Naive B cell (primary cell): ENCODE measurements at regions not wholly inside any gene's neighbourhood (a gene's known extent, or its start where the extent isn't known, plus 50 kb on each side); places are given as distances from the start of the nearest gene placed in this dataset.

Experiments used
- ATAC-seq, 2 donors: fragments of 150-1000 bp; cut with Tn5 transposase; 2 replicates each; pipeline ENCODE4 v1.10.0; 2021; ENCODE audit warnings: low read depth in 2 of 2, mild to moderate bottlenecking in 2 of 2, moderate library complexity in 2 of 2
- DNase-seq: peaks from one replicate; pipeline ENCODE4 v3.0.0; 2022
- H3K27ac Mint-ChIP-seq, 6 donors: one replicate each; pipeline ENCODE4 v1.8.0; 2020 to 2022; ENCODE audit warnings: mild to moderate bottlenecking in 6 of 6, mixed read lengths in 6 of 6, moderate library complexity in 5 of 6, inconsistent platforms in 2 of 6
- H3K27me3 Mint-ChIP-seq, 3 donors: one replicate each; pipeline ENCODE4 v1.8.0; 2021 to 2022; ENCODE audit warnings: mixed read lengths in 3 of 3, mild to moderate bottlenecking in 1 of 3
- H3K36me3 Mint-ChIP-seq, 2 donors: one replicate each; pipeline ENCODE4 v1.8.0; 2020 to 2022; ENCODE audit warnings: mixed read lengths in 2 of 2, inconsistent platforms in 1 of 2, mild to moderate bottlenecking in 1 of 2
- H3K4me1 Mint-ChIP-seq, 3 donors: one replicate each; pipeline ENCODE4 v1.8.0; 2020 to 2022; ENCODE audit warnings: mixed read lengths in 3 of 3, inconsistent platforms in 1 of 3, mild to moderate bottlenecking in 1 of 3, moderate library complexity in 1 of 3
- H3K4me3 Mint-ChIP-seq, 8 donors: one replicate each; pipeline ENCODE4 v1.8.0; 2020 to 2022; ENCODE audit warnings: mild to moderate bottlenecking in 8 of 8, mixed read lengths in 8 of 8, moderate library complexity in 8 of 8, inconsistent platforms in 2 of 8
- H3K9me3 Mint-ChIP-seq, 7 donors: one replicate each; pipeline ENCODE4 v1.8.0; 2020 to 2022; ENCODE audit warnings: mixed read lengths in 7 of 7, mild to moderate bottlenecking in 5 of 7, inconsistent platforms in 2 of 7, moderate library complexity in 1 of 7

DNA sequence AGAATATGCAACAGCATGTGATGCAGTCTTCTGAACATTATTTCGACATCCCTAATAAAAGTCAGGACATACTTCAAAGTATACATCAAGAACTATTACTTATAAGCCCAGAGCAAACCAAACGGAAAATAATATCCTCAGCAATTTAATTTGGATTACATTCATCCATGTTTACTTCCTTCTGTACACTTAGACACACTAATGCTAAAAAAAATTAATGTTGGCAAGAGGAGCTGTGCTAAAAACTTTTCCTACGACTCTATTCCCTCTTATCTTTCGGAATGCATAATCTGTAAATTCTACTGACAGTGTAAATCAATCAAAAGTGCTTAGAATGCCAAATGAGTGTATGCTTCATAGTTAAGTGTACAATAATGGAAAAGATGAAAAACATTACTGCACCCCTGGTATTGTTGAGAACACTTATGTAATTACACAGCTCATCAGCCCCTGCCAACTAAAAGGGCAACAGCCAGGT is 301.2 kb upstream of the HSF2 start:
- Mint-ChIP-seq H3K4me3 (no peak overlapping the region), H3K36me3 (no peaks in the 10 kb centered on the region), H3K27me3 (no peaks in the 10 kb centered on the region), H3K9me3 (peaks cover 0 to 5% (median 0%) of the 10 kb centered on the region in 7 donors), H3K27ac (no peak overlapping the region), H3K4me1 (no peaks in the 10 kb centered on the region)
- ATAC-seq: no peak
- no peak for DNase-seq

DNA sequence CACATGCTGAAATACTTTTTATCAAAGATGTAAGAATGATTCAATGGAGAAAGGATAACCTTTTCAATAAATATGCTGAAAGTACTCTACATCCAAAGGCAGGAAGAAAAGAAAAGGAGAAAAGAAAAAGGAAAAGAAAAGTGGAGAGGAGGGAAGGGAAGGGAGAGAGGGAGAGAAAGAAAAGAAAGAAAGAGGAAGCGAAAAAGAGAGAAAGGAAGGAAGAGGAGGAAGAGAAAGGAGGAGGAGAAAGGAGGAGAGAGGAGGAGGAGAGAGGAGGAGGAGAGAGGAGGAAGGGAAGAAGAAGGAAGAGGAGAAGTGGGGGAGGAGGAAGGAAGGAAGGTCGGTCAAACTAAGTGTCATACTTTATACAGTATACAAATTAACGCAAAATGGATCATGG is 297.4 kb upstream of the HSF2 start:
- Mint-ChIP-seq H3K9me3 (peaks cover 0 to 5% (median 0%) of the 10 kb centered on the region in 7 donors), H3K4me1 (no peaks in the 10 kb centered on the region)
- no peak for DNase-seq

DNA sequence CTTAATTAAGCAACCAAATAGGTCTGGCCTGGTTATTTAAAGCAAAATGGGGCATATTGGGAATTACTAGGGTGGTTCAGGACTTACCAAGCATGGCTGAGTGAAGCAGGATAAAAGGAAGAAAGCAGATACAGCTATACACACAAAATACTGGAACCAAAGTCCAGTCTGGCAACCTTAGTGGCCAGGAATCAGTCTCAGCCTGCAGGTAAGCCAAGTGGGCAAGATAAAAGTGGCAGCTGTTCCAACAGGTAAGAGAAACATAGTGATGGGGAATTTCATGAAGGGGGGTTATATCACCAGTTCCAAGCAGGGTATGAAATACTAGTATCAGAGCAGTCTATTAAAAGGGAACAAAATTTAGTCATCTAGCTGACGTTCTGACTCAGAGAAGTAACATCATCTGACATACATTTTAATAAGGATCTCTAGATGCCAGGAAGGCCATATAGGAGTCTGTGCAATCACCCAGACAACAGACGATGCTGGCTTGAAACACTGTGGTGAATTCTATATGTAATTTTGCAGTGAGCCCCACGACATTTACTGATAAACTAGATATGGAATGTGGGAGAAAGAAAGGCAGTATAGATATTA is 292.1 kb upstream of the HSF2 start:
- DNase-seq (no peak), ATAC-seq (no peak)
- Mint-ChIP-seq H3K4me3 (no peak overlapping the region), H3K27me3 (no peaks in the 10 kb centered on the region), H3K36me3 (no peaks in the 10 kb centered on the region), H3K9me3 (peaks cover 0 to 12% (median 0%) of the 10 kb centered on the region in 7 donors), H3K4me1 (no peaks in the 10 kb centered on the region), H3K27ac (no peak overlapping the region)

More for the DNA sequence above, 297.4 kb upstream of the HSF2 start:
- Mint-ChIP-seq H3K27ac (no peak overlapping the region), H3K36me3 (no peaks in the 10 kb centered on the region), H3K4me3 (no peak overlapping the region), H3K27me3 (no peaks in the 10 kb centered on the region)
- ATAC-seq: no peak

DNA sequence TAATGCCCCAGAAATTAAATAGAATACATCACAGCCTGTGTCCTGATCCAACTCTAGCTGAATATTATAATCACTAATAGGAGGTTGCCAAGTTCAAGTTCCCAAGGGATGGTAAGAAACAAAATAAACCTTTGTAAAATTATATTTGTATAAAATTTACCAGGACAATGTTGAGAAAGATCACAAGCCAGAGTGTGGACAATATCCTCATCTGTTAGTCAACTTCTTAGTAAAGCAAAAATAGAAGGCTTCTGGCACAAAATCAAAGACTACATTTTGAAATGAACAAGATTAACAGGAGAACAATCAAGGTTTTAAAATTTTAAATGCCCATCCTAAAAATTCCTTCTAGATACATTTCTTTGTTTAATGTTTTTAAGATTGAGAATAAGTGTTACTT is 290.4 kb upstream of the HSF2 start:
- H3K27ac Mint-ChIP-seq: no peak overlapping the region
- no peak for ATAC-seq

DNA sequence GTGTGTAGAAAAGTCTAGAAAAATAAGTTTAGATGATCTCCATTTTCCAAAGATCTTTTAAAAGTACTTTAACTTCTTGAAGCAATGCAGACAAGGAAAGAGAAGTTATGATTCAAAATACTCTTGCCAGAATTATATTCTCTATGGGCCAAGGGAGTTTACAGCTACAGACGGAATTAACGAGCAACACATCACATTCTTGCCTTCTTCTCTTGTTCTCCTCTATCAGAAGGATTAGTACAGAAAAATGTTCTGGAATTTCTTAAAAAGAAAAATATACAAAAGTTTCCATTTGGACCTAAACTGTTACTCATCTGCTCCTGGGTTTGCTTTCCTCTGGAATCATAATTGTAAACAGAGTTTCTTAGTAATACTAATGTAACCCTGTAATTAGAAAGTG is 284.7 kb upstream of the HSF2 start:
- Mint-ChIP-seq H3K36me3 (no peaks in the 10 kb centered on the region), H3K27me3 (no peaks in the 10 kb centered on the region), H3K4me3 (no peak overlapping the region), H3K4me1 (no peaks in the 10 kb centered on the region), H3K27ac (no peak overlapping the region), H3K9me3 (peaks cover 0 to 4% (median 0%) of the 10 kb centered on the region in 7 donors)
- no peak for ATAC-seq
- no peak for DNase-seq

More for the DNA sequence above, 290.4 kb upstream of the HSF2 start:
- no peaks in the 10 kb centered on the region for H3K36me3 Mint-ChIP-seq
- no peaks in the 10 kb centered on the region for H3K4me1 Mint-ChIP-seq
- no peak for DNase-seq
- peaks cover 0 to 12% (median 0%) of the 10 kb centered on the region in 7 donors for H3K9me3 Mint-ChIP-seq
- H3K4me3 Mint-ChIP-seq: no peak overlapping the region
- H3K27me3 Mint-ChIP-seq: no peaks in the 10 kb centered on the region

DNA sequence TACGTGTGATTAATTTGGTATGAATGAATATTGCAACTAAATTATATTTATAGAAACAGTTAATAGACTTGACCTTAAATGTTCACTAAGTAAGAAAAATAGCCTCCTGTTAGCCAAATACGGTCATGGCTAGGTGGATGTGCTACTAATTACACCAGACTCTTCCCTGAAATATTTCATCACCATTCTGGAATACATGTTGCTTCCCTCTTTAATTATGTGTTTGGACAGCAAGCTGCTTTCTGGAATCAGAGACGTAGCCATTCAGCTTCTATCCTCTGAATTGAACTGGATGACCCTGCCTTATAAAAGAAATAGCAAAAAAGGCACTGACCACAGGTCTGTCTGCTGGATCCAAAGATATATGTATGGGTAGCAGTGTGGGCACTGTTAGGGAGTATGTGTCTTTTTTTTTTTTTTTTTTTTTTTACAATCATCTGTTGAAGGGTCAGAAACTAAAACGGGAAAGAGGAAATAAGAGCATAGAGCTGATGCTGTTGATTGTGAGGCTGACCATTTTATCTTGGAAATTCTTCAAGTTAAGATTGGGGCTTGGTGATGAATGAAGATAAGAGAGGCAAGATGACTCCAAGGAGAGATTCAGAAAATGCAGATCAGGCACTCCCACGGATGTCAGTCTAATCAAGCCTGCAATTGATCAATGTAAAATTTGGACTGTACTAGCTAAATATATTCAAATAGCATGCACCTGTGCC is 283.2 kb upstream of the HSF2 start:
- Mint-ChIP-seq H3K9me3 (peaks cover 0 to 4% (median 0%) of the 10 kb centered on the region in 7 donors), H3K36me3 (no peaks in the 10 kb centered on the region), H3K27ac (no peak overlapping the region), H3K4me1 (no peaks in the 10 kb centered on the region), H3K27me3 (no peaks in the 10 kb centered on the region), H3K4me3 (no peak overlapping the region)
- ATAC-seq (no peak), DNase-seq (no peak)

DNA sequence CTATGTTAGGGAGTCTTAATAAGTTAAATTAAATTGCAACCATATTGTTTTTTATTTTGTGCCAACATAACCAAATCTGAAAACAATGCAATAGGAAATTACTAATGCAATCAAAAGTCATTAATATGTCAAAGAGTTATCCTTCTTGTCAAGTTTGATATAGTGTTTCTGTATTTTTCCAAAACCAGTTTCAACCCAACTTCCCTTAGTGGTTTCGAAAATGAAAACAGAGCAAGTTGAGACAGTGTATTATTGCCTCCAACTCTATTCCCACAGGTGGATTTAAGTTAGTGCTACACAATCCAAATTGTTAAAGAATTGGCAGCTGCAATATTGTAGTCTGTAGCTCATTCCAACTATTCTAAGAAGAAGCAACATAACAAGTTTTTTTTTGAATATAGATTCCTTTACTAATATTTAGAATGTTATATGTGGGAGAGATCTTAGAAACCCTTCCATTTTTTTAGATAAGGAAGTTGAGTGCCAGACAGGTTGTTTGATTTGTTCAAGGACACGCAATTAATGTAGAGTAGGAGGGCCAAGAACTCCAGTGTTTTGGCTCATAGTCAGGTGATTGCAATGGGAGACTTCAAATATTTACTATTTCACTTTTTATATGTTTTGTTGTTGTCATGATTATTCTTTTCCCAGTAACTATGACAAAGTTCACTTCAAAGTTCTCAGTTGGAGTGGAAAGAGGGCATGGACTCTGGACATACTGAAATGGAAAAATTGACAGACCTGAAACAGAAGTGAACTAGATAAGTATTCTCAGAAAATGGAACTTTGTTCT is 282.4 kb upstream of the HSF2 start:
- peaks cover 0 to 4% (median 0%) of the 10 kb centered on the region in 7 donors for H3K9me3 Mint-ChIP-seq
- H3K27me3 Mint-ChIP-seq: no peaks in the 10 kb centered on the region
- ATAC-seq (no peak), DNase-seq (no peak)
- H3K4me1 Mint-ChIP-seq: no peaks in the 10 kb centered on the region
- H3K36me3 Mint-ChIP-seq: no peaks in the 10 kb centered on the region
- no peak overlapping the region for H3K4me3 Mint-ChIP-seq
- H3K27ac Mint-ChIP-seq: no peak overlapping the region

DNA sequence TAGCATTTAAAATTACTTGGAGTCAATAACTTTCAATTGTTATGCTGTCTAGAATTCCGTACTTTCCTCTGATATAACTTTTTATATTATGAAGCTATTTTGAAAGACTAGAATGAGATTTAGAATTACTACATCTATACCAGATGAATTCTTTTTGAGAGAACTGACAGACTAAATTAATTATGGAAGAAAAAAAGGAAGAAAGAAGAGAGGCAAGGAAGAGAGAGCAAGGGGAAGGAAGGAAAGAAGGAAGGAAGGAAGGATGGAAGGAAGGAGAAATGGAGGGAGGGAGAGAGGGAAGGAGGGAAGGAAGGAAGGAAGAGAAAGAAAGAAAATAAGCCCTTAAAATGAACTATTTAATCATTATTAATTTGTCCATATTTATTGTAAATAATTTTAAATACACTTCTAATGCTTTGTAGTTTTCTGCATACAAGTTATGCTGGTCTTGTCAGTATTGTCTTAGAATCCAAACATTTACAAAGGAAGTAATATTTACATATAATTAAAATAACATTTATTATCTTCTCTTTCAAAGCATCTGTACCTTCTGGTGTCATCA is 280.4 kb upstream of the HSF2 start:
- H3K27ac Mint-ChIP-seq: peak overlapping the region in 1 of 6 donors; percentile 9
- no peaks in the 10 kb centered on the region for H3K36me3 Mint-ChIP-seq
- DNase-seq (no peak), ATAC-seq (no peak)
- H3K4me3 Mint-ChIP-seq: no peak overlapping the region
- H3K9me3 Mint-ChIP-seq: peaks cover 0 to 4% (median 0%) of the 10 kb centered on the region in 7 donors
- H3K27me3 Mint-ChIP-seq: no peaks in the 10 kb centered on the region
- H3K4me1 Mint-ChIP-seq: no peaks in the 10 kb centered on the region

DNA sequence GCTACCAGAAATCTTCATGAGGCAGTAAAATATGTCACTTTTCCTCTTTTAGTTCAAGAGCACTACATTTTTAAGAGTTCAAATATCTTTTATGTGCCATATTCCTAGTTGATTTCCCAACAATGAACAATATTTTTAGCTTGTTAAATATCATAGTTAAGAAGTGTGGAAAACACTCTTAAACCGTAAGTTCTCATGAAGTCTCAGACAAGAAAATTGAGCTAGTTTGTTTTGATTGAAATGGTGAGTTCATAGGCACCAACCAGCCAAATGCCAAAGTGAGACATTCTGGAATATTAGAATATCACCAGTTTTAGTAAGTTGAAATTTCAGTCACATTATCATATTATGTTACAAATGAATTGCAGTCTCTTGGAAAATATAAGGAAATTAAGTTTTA is 277.2 kb upstream of the HSF2 start:
- DNase-seq: no peak
- no peak for ATAC-seq
- no peak overlapping the region for H3K27ac Mint-ChIP-seq
- H3K27me3 Mint-ChIP-seq: no peaks in the 10 kb centered on the region
- H3K4me3 Mint-ChIP-seq: no peak overlapping the region
- peaks cover 0 to 3% (median 0%) of the 10 kb centered on the region in 7 donors for H3K9me3 Mint-ChIP-seq
- H3K36me3 Mint-ChIP-seq: no peaks in the 10 kb centered on the region
- no peaks in the 10 kb centered on the region for H3K4me1 Mint-ChIP-seq

DNA sequence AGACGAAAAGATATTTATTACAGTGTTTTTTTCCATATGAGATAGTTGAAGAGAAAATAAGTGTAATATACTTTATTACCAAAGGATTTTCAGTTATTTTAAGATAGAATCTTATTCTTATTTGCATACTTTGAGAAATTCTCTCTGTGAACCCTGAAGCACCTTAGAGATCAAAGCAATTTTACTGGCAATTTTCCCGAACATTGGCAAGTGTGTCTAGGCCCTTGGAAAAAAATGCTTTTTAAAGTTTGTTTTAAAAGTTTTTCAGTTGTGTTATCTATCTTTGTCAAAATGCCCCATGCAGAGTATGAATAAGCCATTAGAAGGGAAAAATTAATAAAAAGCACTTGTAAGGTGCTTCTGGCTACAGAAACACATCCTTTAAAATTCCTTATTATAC is 276.8 kb upstream of the HSF2 start:
- no peak for ATAC-seq
- no peaks in the 10 kb centered on the region for H3K4me1 Mint-ChIP-seq
- no peaks in the 10 kb centered on the region for H3K27me3 Mint-ChIP-seq
- H3K36me3 Mint-ChIP-seq: no peaks in the 10 kb centered on the region
- DNase-seq: no peak
- H3K27ac Mint-ChIP-seq: no peak overlapping the region
- H3K9me3 Mint-ChIP-seq: peaks cover 0 to 6% (median 0%) of the 10 kb centered on the region in 7 donors
- H3K4me3 Mint-ChIP-seq: no peak overlapping the region

DNA sequence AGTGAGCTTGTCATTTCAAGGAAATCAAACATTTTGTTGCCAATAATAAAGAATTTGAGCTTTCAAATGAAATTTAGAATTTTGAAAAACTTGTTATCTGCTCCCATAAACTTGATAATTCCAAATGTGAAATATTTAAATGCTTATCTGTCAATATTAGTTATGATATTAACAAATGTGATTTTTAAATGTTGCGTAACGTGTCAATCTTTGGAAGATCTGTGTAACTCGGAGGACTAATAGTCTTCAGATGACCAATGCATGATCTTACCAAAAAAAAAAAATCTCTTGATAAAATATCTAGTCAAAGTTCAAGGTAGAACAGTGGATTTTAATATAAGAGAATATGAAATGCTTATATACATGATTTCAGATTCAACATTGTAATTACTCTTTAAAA is 274.5 kb upstream of the HSF2 start:
- Mint-ChIP-seq H3K4me1 (no peaks in the 10 kb centered on the region), H3K9me3 (peaks cover 0 to 6% (median 0%) of the 10 kb centered on the region in 7 donors), H3K27me3 (no peaks in the 10 kb centered on the region), H3K4me3 (no peak overlapping the region), H3K36me3 (no peaks in the 10 kb centered on the region), H3K27ac (no peak overlapping the region)
- ATAC-seq (no peak), DNase-seq (no peak)

DNA sequence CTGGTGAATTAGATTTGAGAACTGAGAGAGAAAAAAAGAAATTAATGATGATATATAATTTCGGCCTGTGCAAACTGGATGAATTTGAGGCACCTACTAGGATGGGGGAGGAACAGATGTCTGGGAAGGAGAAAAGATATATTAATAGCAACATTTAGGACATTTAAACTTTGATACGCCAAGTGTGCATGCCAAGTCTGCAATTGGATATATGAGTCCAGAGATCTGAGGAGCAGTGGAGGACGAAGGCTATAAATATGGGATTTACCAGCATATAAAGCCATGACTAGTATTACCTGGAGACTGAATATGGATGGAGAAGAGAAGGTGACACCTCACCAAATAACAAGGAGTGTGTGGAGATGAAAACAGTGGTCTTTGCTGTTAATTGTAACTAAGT is 272.6 kb upstream of the HSF2 start:
- H3K27me3 Mint-ChIP-seq: no peaks in the 10 kb centered on the region
- H3K36me3 Mint-ChIP-seq: no peaks in the 10 kb centered on the region
- ATAC-seq: no peak
- H3K4me3 Mint-ChIP-seq: no peak overlapping the region
- no peak overlapping the region for H3K27ac Mint-ChIP-seq
- DNase-seq: no peak
- H3K4me1 Mint-ChIP-seq: no peaks in the 10 kb centered on the region
- H3K9me3 Mint-ChIP-seq: peaks cover 0 to 5% (median 0%) of the 10 kb centered on the region in 7 donors

DNA sequence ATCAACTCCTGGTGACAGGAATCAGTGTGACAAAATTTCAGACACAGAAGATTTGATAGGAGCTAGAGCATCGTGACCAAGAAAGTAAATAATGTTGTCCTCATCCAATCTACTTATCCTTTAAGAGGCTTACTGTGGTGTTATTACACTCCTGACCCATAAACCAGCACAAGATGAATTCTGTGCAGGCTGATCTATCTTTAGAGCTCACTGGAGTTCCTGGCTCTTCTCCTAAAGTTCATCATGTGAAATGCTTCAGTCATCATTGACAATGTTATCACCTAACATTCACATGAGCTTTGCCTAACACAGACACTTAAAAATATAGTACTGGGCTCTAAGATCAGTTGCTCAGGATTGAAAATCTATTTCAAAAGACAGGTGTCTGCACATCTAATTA is 271.0 kb upstream of the HSF2 start:
- Mint-ChIP-seq H3K27me3 (no peaks in the 10 kb centered on the region), H3K36me3 (no peaks in the 10 kb centered on the region), H3K4me3 (no peak overlapping the region), H3K9me3 (peaks cover 0 to 5% (median 0%) of the 10 kb centered on the region in 7 donors), H3K27ac (peak overlapping the region in 1 of 6 donors; percentile 65), H3K4me1 (no peaks in the 10 kb centered on the region)
- DNase-seq: no peak
- no peak for ATAC-seq
